CD14-positive monocyte (primary cell): ENCODE measurements at regions not wholly inside any gene's neighbourhood (a gene's known extent, or its start where the extent isn't known, plus 50 kb on each side); places are given as distances from the start of the nearest gene placed in this dataset.

ENCODE experiments used
- DNase-seq, 3 donors: peaks; one replicate each; pipeline ENCODE4 v3.0.0-alpha.2; 2011 to 2022
- H2AFZ ChIP-seq: 2 replicates; pipeline ENCODE4 v1.6.0; 2012; ENCODE audit warnings: mild to moderate bottlenecking, low read depth, low read length, inconsistent platforms; ENCODE audit not compliant: insufficient read depth, poor library complexity, severe bottlenecking
- H3K27ac ChIP-seq, 2 donors: 1 replicate in 1 of 2; 2 replicates in 1 of 2; pipeline ENCODE4 v1.5.1; 2012 to 2013; ENCODE audit warnings: low read length in 2 of 2, control low read depth in 1 of 2, inconsistent platforms in 1 of 2, low read depth in 1 of 2, mild to moderate bottlenecking in 1 of 2
- H3K27me3 ChIP-seq, 2 donors: one replicate each; pipeline versions ENCODE4 v1.6.0 to v1.6.1; 2011 to 2013; ENCODE audit warnings: low read length in 2 of 2; ENCODE audit not compliant: control insufficient read depth in 2 of 2, insufficient read depth in 2 of 2
- H3K36me3 ChIP-seq, 2 donors: replicated peaks in 1 of 2; 1 replicate in 1 of 2; 2 replicates in 1 of 2; pipeline versions ENCODE4 v1.5.1 to v1.6.1; 2012 to 2013; ENCODE audit warnings: low read length in 2 of 2, control low read depth in 1 of 2, inconsistent platforms in 1 of 2, mild to moderate bottlenecking in 1 of 2; ENCODE audit not compliant: insufficient read depth in 2 of 2, control insufficient read depth in 1 of 2
- H3K4me1 ChIP-seq, 2 donors: 1 replicate in 1 of 2; 2 replicates in 1 of 2; pipeline versions ENCODE4 v1.5.1 to v1.6.1; 2012 to 2013; ENCODE audit warnings: low read length in 2 of 2, control low read depth in 1 of 2, inconsistent platforms in 1 of 2, mild to moderate bottlenecking in 1 of 2, moderate library complexity in 1 of 2; ENCODE audit not compliant: insufficient read depth in 2 of 2, control insufficient read depth in 1 of 2
- H3K4me2 ChIP-seq: replicated peaks from 2 replicates; pipeline ENCODE3; 2012; ENCODE audit warnings: low read length, moderate library complexity, mild to moderate bottlenecking; ENCODE audit not compliant: poor library complexity, severe bottlenecking; ENCODE audit errors: extremely low read depth
- H3K4me3 ChIP-seq, 3 experiments: fragments of 200-600 bp in 1 of 3; sonication (generic) in 1 of 3; replicated peaks in 1 of 3; 1 replicate in 2 of 3; 2 replicates in 1 of 3; pipeline ENCODE4 v1.5.1; 2011 to 2013; ENCODE audit warnings: low read length in 3 of 3, mild to moderate bottlenecking in 3 of 3, control low read depth in 2 of 3, low read depth in 2 of 3, inconsistent platforms in 1 of 3, moderate library complexity in 1 of 3
- H3K79me2 ChIP-seq: 2 replicates; pipeline ENCODE4 v1.6.0; 2012; ENCODE audit warnings: mild to moderate bottlenecking, control low read depth, inconsistent platforms, low read length, moderate library complexity; ENCODE audit not compliant: insufficient read depth
- H3K9ac ChIP-seq: 2 replicates; pipeline ENCODE4 v1.6.0; 2017; ENCODE audit warnings: low read length, mild to moderate bottlenecking; ENCODE audit not compliant: insufficient read depth, poor library complexity, severe bottlenecking
- H3K9me3 ChIP-seq, 2 donors: replicated peaks in 1 of 2; 1 replicate in 1 of 2; 2 replicates in 1 of 2; pipeline versions ENCODE4 v1.5.1 to v1.6.1; 2012 to 2013; ENCODE audit warnings: low read length in 2 of 2, control low read depth in 1 of 2; ENCODE audit not compliant: control insufficient read depth in 1 of 2, insufficient read depth in 1 of 2
- H4K20me1 ChIP-seq: 2 replicates; pipeline ENCODE4 v1.6.0; 2012; ENCODE audit warnings: mild to moderate bottlenecking, low read length, control low read depth, moderate library complexity; ENCODE audit not compliant: insufficient read depth
- H3K27ac Mint-ChIP-seq, 7 donors: one replicate each; pipeline ENCODE4 v1.8.0; 2020; ENCODE audit warnings: mild to moderate bottlenecking in 7 of 7, mixed read lengths in 7 of 7, moderate library complexity in 6 of 7, inconsistent platforms in 2 of 7
- H3K27me3 Mint-ChIP-seq, 3 donors: one replicate each; pipeline ENCODE4 v1.8.0; 2021 to 2022; ENCODE audit warnings: low read depth in 3 of 3, mild to moderate bottlenecking in 3 of 3, mixed read lengths in 3 of 3, moderate library complexity in 3 of 3, inconsistent platforms in 1 of 3
- H3K36me3 Mint-ChIP-seq, 2 donors: one replicate each; pipeline ENCODE4 v1.8.0; 2020; ENCODE audit warnings: mixed read lengths in 2 of 2, inconsistent platforms in 1 of 2, mild to moderate bottlenecking in 1 of 2
- H3K4me1 Mint-ChIP-seq: one replicate; pipeline ENCODE4 v1.8.0; 2020; ENCODE audit warnings: mild to moderate bottlenecking, mixed read lengths
- H3K4me3 Mint-ChIP-seq, 2 donors: one replicate each; pipeline ENCODE4 v1.8.0; 2020; ENCODE audit warnings: mild to moderate bottlenecking in 2 of 2, mixed read lengths in 2 of 2, moderate library complexity in 1 of 2
- H3K9me3 Mint-ChIP-seq, 7 donors: one replicate each; pipeline ENCODE4 v1.8.0; 2020 to 2022; ENCODE audit warnings: mixed read lengths in 7 of 7, mild to moderate bottlenecking in 6 of 7, moderate library complexity in 6 of 7, inconsistent platforms in 2 of 7
- CTCF ChIP-seq: fragments of 200-600 bp; IDR thresholded peaks from one replicate; pipeline ENCODE4 v1.8.0; 2022; ENCODE audit warnings: antibody characterized with exemption, mild to moderate bottlenecking
- WGBS: methylation state at CpG from one replicate; pipeline ENCODE4 v1.1.5; 2013; ENCODE audit warnings: missing lambda C conversion rate; ENCODE audit not compliant: insufficient coverage; 5-methylcytosine and 5-hydroxymethylcytosine counted together
- intact Hi-C, 2 donors: fragments of 100-400 bp; cut with micrococcal nuclease; formaldehyde crosslinking; loops; one replicate each; pipeline versions ENCODE4 v1.15.0 to v1.15.1; 2023

- H3K36me3 Mint-ChIP-seq: no peaks in the 10 kb centered on the region
- Histone ChIP-seq H2AFZ (no peak overlapping the region), H3K27ac (no peak overlapping the region), H3K4me1 (peaks cover 0 to 9% of the 10 kb centered on the region in 2 donors), H3K36me3 (no peaks in the 10 kb centered on the region), H3K9me3 (no peaks in the 10 kb centered on the region), H3K4me3 (no peak overlapping the region), H4K20me1 (no peaks in the 10 kb centered on the region), H3K9ac (no peak overlapping the region), H3K4me2 (no peak overlapping the region), H3K79me2 (no peaks in the 10 kb centered on the region), H3K27me3 (no peaks in the 10 kb centered on the region)
- intact Hi-C loops: no loop called here
- no peak for DNase-seq
- H3K4me3 Mint-ChIP-seq: no peak overlapping the region
- TF ChIP-seq CTCF: no peak
- peaks cover 2% of the 10 kb centered on the region for H3K4me1 Mint-ChIP-seq
- peaks cover 0 to 3% (median 0%) of the 10 kb centered on the region in 7 donors for H3K9me3 Mint-ChIP-seq
- no peak overlapping the region for H3K27ac Mint-ChIP-seq
- WGBS: no CpG with 5 or more reads among the region's 4 CpGs
- H3K27me3 Mint-ChIP-seq: no peaks in the 10 kb centered on the region
Observed at GRCh38 chrX:28120072-28120471, 138.8 kb upstream of the DCAF8L1 start.

DNA sequence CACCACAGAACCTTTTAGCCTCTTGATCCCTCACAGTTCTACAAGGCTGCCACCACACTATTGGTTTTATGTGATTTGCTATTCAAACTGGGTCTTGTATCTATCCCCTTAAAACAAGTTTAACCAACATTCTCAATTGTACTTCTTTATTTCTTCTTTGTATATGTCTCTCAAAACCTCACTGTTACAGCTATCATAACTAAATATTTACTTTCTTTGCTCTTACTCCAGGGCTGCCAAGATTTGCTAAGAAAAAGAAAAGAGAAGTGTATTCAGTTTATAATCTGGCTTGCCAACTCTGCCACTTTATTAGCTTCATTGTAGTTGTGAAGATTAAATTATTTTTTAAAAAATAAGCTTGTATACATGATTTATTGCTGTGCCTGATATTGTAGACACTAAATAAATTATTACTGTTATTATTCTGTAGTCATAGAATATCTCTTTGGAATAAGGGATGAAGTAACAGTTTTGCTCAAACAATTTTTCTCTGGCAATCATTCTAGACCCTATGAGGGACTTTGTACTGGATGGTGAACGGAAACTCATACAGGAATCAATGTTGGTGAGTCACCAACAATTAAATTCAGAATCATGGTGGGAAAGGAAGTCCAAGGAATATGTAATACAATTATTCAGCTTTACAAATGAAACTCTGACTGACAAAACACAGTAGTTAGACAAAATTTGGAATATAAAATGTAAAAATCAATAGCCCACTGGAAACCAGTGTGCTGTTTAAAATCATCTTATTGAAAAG is 127.1 kb upstream of the DCAF8L1 start:
- no peak overlapping the region for H3K9ac ChIP-seq
- H3K4me3 ChIP-seq: no peak overlapping the region
- H3K36me3 ChIP-seq: no peaks in the 10 kb centered on the region
- no peaks in the 10 kb centered on the region for H3K4me1 ChIP-seq
- H3K4me2 ChIP-seq: no peak overlapping the region
- H4K20me1 ChIP-seq: no peaks in the 10 kb centered on the region
- no peak overlapping the region for H3K27ac ChIP-seq
- no CpG with 5 or more reads among the region's 1 CpG for WGBS
- Mint-ChIP-seq H3K27me3 (peaks cover 0 to 1% (median 0%) of the 10 kb centered on the region in 3 donors), H3K36me3 (no peaks in the 10 kb centered on the region), H3K9me3 (peaks cover 0 to 6% (median 0%) of the 10 kb centered on the region in 7 donors), H3K4me1 (no peaks in the 10 kb centered on the region), H3K27ac (no peak overlapping the region), H3K4me3 (no peak overlapping the region)
- H2AFZ ChIP-seq: no peak overlapping the region
- intact Hi-C loops: no loop called here
- TF ChIP-seq CTCF: no peak
- H3K9me3 ChIP-seq: no peaks in the 10 kb centered on the region
- DNase-seq: no peak
- no peaks in the 10 kb centered on the region for H3K27me3 ChIP-seq
- H3K79me2 ChIP-seq: no peaks in the 10 kb centered on the region
